ENCODE measurements at regions not wholly inside any gene's neighbourhood (a gene's known extent, or its start where the extent isn't known, plus 50 kb on each side); places are given as distances from the start of the nearest gene placed in this dataset.

- TF ChIP-seq CTCF (IDR thresholded peaks at IDR 0.05), result no peak
- no peak for TF ChIP-seq POLR2AphosphoS5 (IDR thresholded peaks at IDR 0.05; ENCODE audit: low read depth, low read length)
- no peak for TF ChIP-seq RAD21 (IDR thresholded peaks at IDR 0.05; ENCODE audit: low read length)
- no peak for TF ChIP-seq RCOR1 (IDR thresholded peaks at IDR 0.05; ENCODE audit: low read length)
- TF ChIP-seq NRF1 (IDR thresholded peaks at IDR 0.05; ENCODE audit: low read depth, low read length), result no peak
- TF ChIP-seq MEF2A (IDR thresholded peaks at IDR 0.05; ENCODE audit: borderline replicate concordance, low read depth), result no peak
- no peak for TF ChIP-seq FOSL2 (IDR thresholded peaks at IDR 0.05; ENCODE audit: borderline replicate concordance, low read depth)
- TF ChIP-seq, protein P1, sequence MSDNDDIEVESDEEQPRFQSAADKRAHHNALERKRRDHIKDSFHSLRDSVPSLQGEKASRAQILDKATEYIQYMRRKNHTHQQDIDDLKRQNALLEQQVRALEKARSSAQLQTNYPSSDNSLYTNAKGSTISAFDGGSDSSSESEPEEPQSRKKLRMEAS (IDR thresholded peaks at IDR 0.05; ENCODE audit: low read depth), result no peak
- no peak for TF ChIP-seq SMC3 (IDR thresholded peaks at IDR 0.05; ENCODE audit: low read depth, low read length)
Measured at GRCh38 chr10:62506371-62506770, 132.2 kb downstream of the ZNF365 start.

Data from SK-N-SH (cell line).